ENCODE measurements at regions not wholly inside any gene's neighbourhood (a gene's known extent, or its start where the extent isn't known, plus 50 kb on each side); places are given as distances from the start of the nearest gene placed in this dataset.

GRCh38 chr1:4152266-4152665 is 252.2 kb upstream of the C1orf174 start:
- Histone ChIP-seq H3K4me3 (IDR thresholded peaks at IDR 0.05; ENCODE audit: insufficient read depth, low read depth, low read length) (no peak overlapping the region), H3K27ac (no peak overlapping the region), H3K4me2 (no peak overlapping the region), H4K20me1 (ENCODE audit: insufficient read depth) (no peaks in the 10 kb centered on the region), H2AFZ (ENCODE audit: low read depth) (no peak overlapping the region), H3K36me3 (ENCODE audit: insufficient read depth) (no peaks in the 10 kb centered on the region), H3K4me1 (ENCODE audit: low read depth, poor library complexity, severe bottlenecking) (no peaks in the 10 kb centered on the region), H3K27me3 (ENCODE audit: insufficient read depth, low read depth) (peaks cover 16% of the 10 kb centered on the region; the same call in 1 of the 2 replicates), H3K79me2 (ENCODE audit: insufficient read depth, low read depth) (no peaks in the 10 kb centered on the region), H3K9ac (no peak overlapping the region)
- TF ChIP-seq CTCF (conservative IDR thresholded peaks at IDR 0.05; ENCODE audit: low read depth, low read length) = no peak

- no peak for TF ChIP-seq CTCF (conservative IDR thresholded peaks at IDR 0.05; ENCODE audit: low read depth, low read length)
- Histone ChIP-seq H2AFZ (ENCODE audit: low read depth) (no peak overlapping the region), H3K27me3 (ENCODE audit: insufficient read depth, low read depth) (peaks cover 13% of the 10 kb centered on the region; the same call in 1 of the 2 replicates), H3K79me2 (ENCODE audit: insufficient read depth, low read depth) (no peaks in the 10 kb centered on the region), H3K4me3 (IDR thresholded peaks at IDR 0.05; ENCODE audit: insufficient read depth, low read depth, low read length) (no peak overlapping the region), H3K36me3 (ENCODE audit: insufficient read depth) (no peaks in the 10 kb centered on the region), H3K9ac (no peak overlapping the region), H4K20me1 (ENCODE audit: insufficient read depth) (no peaks in the 10 kb centered on the region), H3K4me1 (ENCODE audit: low read depth, poor library complexity, severe bottlenecking) (no peaks in the 10 kb centered on the region), H3K4me2 (no peak overlapping the region), H3K27ac (no peak overlapping the region)
Observed at GRCh38 chr1:4153571-4153970, 253.5 kb upstream of the C1orf174 start.

GRCh38 chr1:4156241-4156973 is 256.3 kb upstream of the C1orf174 start:
- H3K4me3 ChIP-seq (IDR thresholded peaks at IDR 0.05; ENCODE audit: insufficient read depth, low read depth, low read length) = no peak overlapping the region
- no peak overlapping the region for H3K27ac ChIP-seq
- H3K4me2 ChIP-seq = no peak overlapping the region
- H3K9ac ChIP-seq = no peak overlapping the region
- H3K27me3 ChIP-seq (ENCODE audit: insufficient read depth, low read depth) = peaks cover 9% of the 10 kb centered on the region; the same call in 1 of the 2 replicates
- no peaks in the 10 kb centered on the region for H3K36me3 ChIP-seq (ENCODE audit: insufficient read depth)
- H4K20me1 ChIP-seq (ENCODE audit: insufficient read depth) = no peaks in the 10 kb centered on the region
- H3K4me1 ChIP-seq (ENCODE audit: low read depth, poor library complexity, severe bottlenecking) = no peaks in the 10 kb centered on the region
- no peak overlapping the region for H2AFZ ChIP-seq (ENCODE audit: low read depth)
- H3K79me2 ChIP-seq (ENCODE audit: insufficient read depth, low read depth) = no peaks in the 10 kb centered on the region
- TF ChIP-seq CTCF (conservative IDR thresholded peaks at IDR 0.05; ENCODE audit: low read depth, low read length) = no peak

GRCh38 chr1:4160181-4160580 is 260.1 kb upstream of the C1orf174 start:
- H3K79me2 ChIP-seq (ENCODE audit: insufficient read depth, low read depth) = no peaks in the 10 kb centered on the region
- no peak overlapping the region for H3K4me3 ChIP-seq (IDR thresholded peaks at IDR 0.05; ENCODE audit: insufficient read depth, low read depth, low read length)
- no peak overlapping the region for H3K9ac ChIP-seq
- no peaks in the 10 kb centered on the region for H3K36me3 ChIP-seq (ENCODE audit: insufficient read depth)
- H2AFZ ChIP-seq (ENCODE audit: low read depth) = no peak overlapping the region
- H3K4me2 ChIP-seq = no peak overlapping the region
- H3K4me1 ChIP-seq (ENCODE audit: low read depth, poor library complexity, severe bottlenecking) = no peaks in the 10 kb centered on the region
- peaks cover 4% of the 10 kb centered on the region; the same call in 1 of the 2 replicates for H3K27me3 ChIP-seq (ENCODE audit: insufficient read depth, low read depth)
- no peak for TF ChIP-seq CTCF (conservative IDR thresholded peaks at IDR 0.05; ENCODE audit: low read depth, low read length)
- H3K27ac ChIP-seq = no peak overlapping the region
- H4K20me1 ChIP-seq (ENCODE audit: insufficient read depth) = no peaks in the 10 kb centered on the region
